ENCODE measurements at regions not wholly inside any gene's neighbourhood (a gene's known extent, or its start where the extent isn't known, plus 50 kb on each side); places are given as distances from the start of the nearest gene placed in this dataset.

DNA sequence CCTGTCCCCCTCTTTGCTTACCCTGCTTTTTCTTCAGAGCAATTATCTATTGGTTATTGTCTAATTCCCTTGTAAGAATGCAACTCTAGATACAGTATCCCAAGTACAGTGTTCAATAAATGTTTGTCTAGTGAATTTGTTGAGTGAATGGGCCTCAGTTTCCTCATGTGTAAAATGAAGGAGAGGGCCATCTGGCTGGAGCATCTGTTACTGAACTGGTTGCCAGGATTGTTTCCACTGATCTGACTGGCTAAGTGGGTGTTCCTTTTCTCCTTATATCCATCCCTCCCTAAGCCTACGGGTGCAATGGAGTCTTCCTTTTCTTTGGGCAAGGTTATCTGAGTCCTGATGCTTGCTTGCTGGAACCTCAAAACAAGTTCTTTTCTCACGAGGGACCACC is 185.2 kb upstream of the RPS6KA3 start:
- H3K4me1 ChIP-seq (ENCODE audit: control insufficient read depth in 1 of 2, insufficient read depth in 2 of 2, low read length in 2 of 2) = no peaks in the 10 kb centered on the region
- no peaks in the 10 kb centered on the region for H3K36me3 ChIP-seq (ENCODE audit: control insufficient read depth in 1 of 2, insufficient read depth in 2 of 2, low read length in 2 of 2)
- H3K9me3 ChIP-seq (ENCODE audit: control insufficient read depth in 1 of 2, insufficient read depth in 1 of 2, low read depth in 1 of 2, low read length in 2 of 2) = no peaks in the 10 kb centered on the region
- DNase-seq (ENCODE audit: low read depth, low spot score) (no peak), ATAC-seq (no peak)
- TF ChIP-seq POLR2AphosphoS5 (IDR thresholded peaks at IDR 0.05; ENCODE audit: low read depth, low read length) (no peak), SP1 (IDR thresholded peaks at IDR 0.05; ENCODE audit: low read depth) (no peak), ZNF274 (IDR thresholded peaks at IDR 0.05; ENCODE audit: low read depth, low read length) (no peak), CBX3 (IDR thresholded peaks at IDR 0.05; ENCODE audit: low read depth) (no peak), FOSL1 (IDR thresholded peaks at IDR 0.05; ENCODE audit: low read depth) (no peak), RAD21 (IDR thresholded peaks at IDR 0.05; ENCODE audit: low read depth) (no peak), TCF7L2 (IDR thresholded peaks at IDR 0.05; ENCODE audit: borderline replicate concordance, extremely low read depth, insufficient read depth, insufficient read length) (no peak), EZH2phosphoT487 (IDR thresholded peaks at IDR 0.05; ENCODE audit: borderline replicate concordance) (no peak), SRF (IDR thresholded peaks at IDR 0.05; ENCODE audit: low read depth) (no peak), CEBPB (IDR thresholded peaks at IDR 0.05; ENCODE audit: low read depth) (no peak), ZFX (IDR thresholded peaks at IDR 0.05) (no peak), POLR2A (IDR thresholded peaks at IDR 0.05; ENCODE audit: borderline replicate concordance, extremely low read depth, insufficient read depth, insufficient read length) (no peak), ELF1 (IDR thresholded peaks at IDR 0.05; ENCODE audit: borderline replicate concordance, low read depth) (no peak), YY1 (IDR thresholded peaks at IDR 0.05; ENCODE audit: extremely low read depth, insufficient replicate concordance, low read depth, low read length) (no peak), SIN3A (IDR thresholded peaks at IDR 0.05; ENCODE audit: low read depth) (no peak), EGR1 (IDR thresholded peaks at IDR 0.05; ENCODE audit: low read depth) (no peak)
- TF ChIP-seq, protein P1, sequence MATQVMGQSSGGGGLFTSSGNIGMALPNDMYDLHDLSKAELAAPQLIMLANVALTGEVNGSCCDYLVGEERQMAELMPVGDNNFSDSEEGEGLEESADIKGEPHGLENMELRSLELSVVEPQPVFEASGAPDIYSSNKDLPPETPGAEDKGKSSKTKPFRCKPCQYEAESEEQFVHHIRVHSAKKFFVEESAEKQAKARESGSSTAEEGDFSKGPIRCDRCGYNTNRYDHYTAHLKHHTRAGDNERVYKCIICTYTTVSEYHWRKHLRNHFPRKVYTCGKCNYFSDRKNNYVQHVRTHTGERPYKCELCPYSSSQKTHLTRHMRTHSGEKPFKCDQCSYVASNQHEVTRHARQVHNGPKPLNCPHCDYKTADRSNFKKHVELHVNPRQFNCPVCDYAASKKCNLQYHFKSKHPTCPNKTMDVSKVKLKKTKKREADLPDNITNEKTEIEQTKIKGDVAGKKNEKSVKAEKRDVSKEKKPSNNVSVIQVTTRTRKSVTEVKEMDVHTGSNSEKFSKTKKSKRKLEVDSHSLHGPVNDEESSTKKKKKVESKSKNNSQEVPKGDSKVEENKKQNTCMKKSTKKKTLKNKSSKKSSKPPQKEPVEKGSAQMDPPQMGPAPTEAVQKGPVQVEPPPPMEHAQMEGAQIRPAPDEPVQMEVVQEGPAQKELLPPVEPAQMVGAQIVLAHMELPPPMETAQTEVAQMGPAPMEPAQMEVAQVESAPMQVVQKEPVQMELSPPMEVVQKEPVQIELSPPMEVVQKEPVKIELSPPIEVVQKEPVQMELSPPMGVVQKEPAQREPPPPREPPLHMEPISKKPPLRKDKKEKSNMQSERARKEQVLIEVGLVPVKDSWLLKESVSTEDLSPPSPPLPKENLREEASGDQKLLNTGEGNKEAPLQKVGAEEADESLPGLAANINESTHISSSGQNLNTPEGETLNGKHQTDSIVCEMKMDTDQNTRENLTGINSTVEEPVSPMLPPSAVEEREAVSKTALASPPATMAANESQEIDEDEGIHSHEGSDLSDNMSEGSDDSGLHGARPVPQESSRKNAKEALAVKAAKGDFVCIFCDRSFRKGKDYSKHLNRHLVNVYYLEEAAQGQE (IDR thresholded peaks at IDR 0.05; ENCODE audit: low read depth) = no peak
- TF ChIP-seq, protein P2, sequence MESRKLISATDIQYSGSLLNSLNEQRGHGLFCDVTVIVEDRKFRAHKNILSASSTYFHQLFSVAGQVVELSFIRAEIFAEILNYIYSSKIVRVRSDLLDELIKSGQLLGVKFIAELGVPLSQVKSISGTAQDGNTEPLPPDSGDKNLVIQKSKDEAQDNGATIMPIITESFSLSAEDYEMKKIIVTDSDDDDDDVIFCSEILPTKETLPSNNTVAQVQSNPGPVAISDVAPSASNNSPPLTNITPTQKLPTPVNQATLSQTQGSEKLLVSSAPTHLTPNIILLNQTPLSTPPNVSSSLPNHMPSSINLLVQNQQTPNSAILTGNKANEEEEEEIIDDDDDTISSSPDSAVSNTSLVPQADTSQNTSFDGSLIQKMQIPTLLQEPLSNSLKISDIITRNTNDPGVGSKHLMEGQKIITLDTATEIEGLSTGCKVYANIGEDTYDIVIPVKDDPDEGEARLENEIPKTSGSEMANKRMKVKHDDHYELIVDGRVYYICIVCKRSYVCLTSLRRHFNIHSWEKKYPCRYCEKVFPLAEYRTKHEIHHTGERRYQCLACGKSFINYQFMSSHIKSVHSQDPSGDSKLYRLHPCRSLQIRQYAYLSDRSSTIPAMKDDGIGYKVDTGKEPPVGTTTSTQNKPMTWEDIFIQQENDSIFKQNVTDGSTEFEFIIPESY (IDR thresholded peaks at IDR 0.05; ENCODE audit: extremely low read depth, insufficient replicate concordance, low read length) = no peak
- TF ChIP-seq, protein P3, sequence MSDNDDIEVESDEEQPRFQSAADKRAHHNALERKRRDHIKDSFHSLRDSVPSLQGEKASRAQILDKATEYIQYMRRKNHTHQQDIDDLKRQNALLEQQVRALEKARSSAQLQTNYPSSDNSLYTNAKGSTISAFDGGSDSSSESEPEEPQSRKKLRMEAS (IDR thresholded peaks at IDR 0.05) = no peak
- TF ChIP-seq, protein P4, sequence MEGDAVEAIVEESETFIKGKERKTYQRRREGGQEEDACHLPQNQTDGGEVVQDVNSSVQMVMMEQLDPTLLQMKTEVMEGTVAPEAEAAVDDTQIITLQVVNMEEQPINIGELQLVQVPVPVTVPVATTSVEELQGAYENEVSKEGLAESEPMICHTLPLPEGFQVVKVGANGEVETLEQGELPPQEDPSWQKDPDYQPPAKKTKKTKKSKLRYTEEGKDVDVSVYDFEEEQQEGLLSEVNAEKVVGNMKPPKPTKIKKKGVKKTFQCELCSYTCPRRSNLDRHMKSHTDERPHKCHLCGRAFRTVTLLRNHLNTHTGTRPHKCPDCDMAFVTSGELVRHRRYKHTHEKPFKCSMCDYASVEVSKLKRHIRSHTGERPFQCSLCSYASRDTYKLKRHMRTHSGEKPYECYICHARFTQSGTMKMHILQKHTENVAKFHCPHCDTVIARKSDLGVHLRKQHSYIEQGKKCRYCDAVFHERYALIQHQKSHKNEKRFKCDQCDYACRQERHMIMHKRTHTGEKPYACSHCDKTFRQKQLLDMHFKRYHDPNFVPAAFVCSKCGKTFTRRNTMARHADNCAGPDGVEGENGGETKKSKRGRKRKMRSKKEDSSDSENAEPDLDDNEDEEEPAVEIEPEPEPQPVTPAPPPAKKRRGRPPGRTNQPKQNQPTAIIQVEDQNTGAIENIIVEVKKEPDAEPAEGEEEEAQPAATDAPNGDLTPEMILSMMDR (IDR thresholded peaks at IDR 0.05 in 2 of 3, conservative IDR thresholded peaks at IDR 0.05 in 1 of 3; ENCODE audit: borderline replicate concordance in 1 of 3, insufficient read depth in 1 of 3, low read depth in 2 of 3, low read length in 2 of 3) = no peak
- no peak overlapping the region for H3K9ac ChIP-seq (ENCODE audit: low read length)
- intact Hi-C loops (cut with micrococcal nuclease) = no loop called here
- no peaks in the 10 kb centered on the region for H3K79me2 ChIP-seq (ENCODE audit: insufficient read depth, low read length)
- no peaks in the 10 kb centered on the region for H4K20me1 ChIP-seq (ENCODE audit: insufficient read depth)
- POLR2A ChIA-PET = no interaction called here
- no peak overlapping the region for H3K4me2 ChIP-seq (ENCODE audit: low read length)
- RAD21 ChIA-PET (ENCODE audit: low non-redundant PET in 1 of 2, low total read pairs in 2 of 2, uncharacterized antibody in 2 of 2, unreplicated experiment in 2 of 2) = no interaction called here
- H3K27ac ChIP-seq (ENCODE audit: low read depth, low read length) = no peak overlapping the region
- H3K9me2 ChIP-seq (ENCODE audit: insufficient read depth) = no peaks in the 10 kb centered on the region
- no peak overlapping the region for H3K4me3 ChIP-seq (replicated peaks in 1 of 2; ENCODE audit: low read depth in 1 of 2, low read length in 2 of 2)
- H2AFZ ChIP-seq (ENCODE audit: low read depth, low read length, poor library complexity, severe bottlenecking) = no peak overlapping the region
- CTCF ChIA-PET = no interaction called here
- no TSS peak for BruUV-seq (replicated peaks)
- no peaks in the 10 kb centered on the region for H3K27me3 ChIP-seq (ENCODE audit: insufficient read depth, low read length)
